Stimulated activated CD8-positive, alpha-beta memory T cell treated with anti-CD3 and anti-CD28 coated beads, Interleukin-12 subunit alpha, Interleukin-12 subunit beta, amount 100 ng/mL, for 24 hours (primary cell): ENCODE measurements at regions not wholly inside any gene's neighbourhood (a gene's known extent, or its start where the extent isn't known, plus 50 kb on each side); places are given as distances from the start of the nearest gene placed in this dataset.

Experiments used
- DNase-seq: peaks from one replicate; pipeline ENCODE4 v3.0.0-alpha.2; 2020; ENCODE audit errors: extremely low read depth

DNA sequence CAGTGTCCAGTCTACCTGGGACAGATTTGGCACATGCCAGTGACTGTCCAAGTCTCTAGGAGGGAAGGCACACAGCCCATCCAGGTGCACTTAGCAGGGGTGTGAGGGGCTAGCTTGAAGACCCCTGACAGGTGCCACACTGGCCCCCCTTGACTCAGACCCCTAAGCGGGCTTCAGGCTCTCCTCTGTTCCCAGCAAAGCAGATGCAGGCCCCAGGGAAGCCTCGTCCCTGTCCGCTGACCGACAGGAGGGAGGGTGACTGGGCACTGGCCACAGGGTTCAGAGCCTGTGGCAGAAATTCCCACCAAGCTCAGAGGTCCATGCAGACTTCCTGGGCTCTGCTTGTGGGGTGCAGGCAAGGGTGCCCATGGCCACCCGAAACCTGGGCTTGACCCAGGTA, 239.8 kb upstream of the MYT1L start:
- DNase-seq, result no peak

DNA sequence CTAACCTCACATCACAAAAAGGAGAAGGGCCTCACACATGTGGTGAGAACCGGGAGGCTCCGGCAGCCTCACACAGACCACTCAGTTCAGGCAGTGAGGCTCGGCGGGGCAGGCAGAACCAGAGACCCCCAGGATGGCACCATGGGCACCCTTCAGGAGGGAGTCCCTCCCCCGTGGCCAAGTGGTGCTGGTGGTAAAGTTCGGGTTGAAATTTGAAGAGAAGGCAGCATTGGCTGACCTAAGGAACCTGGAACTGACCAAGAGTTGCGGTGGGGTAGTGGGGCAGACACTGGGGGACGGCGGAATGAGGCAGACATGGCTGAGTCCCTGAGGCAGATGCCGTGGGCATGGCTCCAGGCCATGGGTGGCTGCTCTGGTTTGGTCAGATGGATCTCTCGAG, 239.3 kb upstream of the MYT1L start:
- DNase-seq, result no peak

GRCh38 chr2:2569836-2570235, 238.8 kb upstream of the MYT1L start:
- DNase-seq, result no peak

DNA sequence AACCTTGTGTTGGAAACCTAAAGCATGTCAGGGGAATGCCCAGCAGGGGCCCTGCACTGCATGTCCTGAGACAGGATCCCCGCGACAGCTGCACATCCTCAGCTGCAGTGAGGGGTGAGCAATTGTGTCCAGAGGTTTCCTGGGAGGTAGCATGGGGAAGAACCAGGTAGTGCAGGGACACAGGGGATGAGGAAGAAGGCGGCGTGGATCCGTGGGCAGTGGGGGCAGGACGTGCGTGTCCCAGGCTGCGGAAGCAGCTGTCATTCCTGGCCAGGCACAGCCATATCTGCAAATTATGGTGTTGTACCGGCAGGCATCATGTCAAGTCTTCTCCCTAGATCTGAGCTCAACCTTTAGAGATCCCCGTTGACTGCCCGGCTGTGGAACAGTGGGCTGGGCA, 238.2 kb upstream of the MYT1L start:
- DNase-seq, result no peak

GRCh38 chr2:2568411-2568810, 237.3 kb upstream of the MYT1L start:
- DNase-seq, result no peak

DNA sequence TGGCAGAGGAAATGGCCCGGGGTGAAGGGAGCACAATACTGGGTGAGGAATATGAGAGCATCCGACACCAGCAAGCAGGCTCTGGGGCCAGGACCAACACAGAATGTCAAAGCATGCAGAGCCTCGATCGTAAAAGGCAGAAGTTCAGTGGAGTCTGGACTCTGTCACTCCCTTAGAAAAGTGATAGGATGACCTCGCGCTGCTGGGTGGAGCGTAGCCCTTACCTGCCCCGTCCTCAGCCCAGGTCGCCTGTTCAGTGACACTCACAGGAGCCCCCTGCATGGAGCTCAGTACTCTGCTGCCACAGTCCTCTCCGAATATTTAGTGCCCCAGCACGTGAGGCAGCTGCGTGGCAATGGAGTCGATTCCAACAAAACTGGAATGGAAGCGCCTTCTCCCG, 236.7 kb upstream of the MYT1L start:
- DNase-seq, result no peak

GRCh38 chr2:2566396-2567323, 235.6 kb upstream of the MYT1L start:
- no peak for DNase-seq

GRCh38 chr2:2565671-2566070, 234.6 kb upstream of the MYT1L start:
- no peak for DNase-seq

DNA sequence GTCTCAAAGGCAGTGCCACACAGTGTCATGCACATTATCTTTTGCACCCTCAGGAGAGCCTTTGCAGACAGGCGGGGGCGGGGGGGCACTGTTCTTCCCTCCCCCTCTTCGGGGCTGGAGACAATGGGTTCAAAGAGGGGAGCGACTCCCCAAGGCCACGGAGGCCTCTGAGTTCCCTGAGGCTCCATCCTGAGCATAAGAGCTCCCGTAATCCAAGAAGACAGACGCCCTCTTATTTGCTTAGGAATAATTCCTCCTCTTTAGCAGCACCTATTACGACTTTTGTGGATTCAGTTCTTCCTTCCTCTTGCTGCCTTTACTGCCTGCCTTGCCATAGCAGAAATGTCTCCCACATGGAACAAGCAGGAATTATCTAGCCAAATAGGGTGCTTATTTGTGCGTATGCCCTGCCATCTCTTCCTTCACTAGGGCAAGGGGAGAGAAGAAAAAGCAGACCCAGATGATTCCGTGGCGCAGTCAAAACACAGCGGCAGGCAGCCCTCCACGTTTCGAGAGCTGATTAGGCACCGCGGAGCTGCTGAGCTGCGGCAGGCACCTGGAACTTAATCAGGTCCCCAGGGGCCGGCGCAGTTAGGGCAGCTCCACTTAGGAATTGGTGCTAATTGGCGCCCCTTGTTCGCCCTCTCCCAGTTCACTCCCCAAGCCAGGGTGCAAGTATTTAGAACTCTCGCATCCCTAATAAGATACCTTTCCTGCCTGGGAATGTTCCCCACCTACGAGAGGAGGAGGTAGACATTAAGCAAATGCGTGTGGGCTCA, 233.4 kb upstream of the MYT1L start:
- DNase-seq, result no peak

DNA sequence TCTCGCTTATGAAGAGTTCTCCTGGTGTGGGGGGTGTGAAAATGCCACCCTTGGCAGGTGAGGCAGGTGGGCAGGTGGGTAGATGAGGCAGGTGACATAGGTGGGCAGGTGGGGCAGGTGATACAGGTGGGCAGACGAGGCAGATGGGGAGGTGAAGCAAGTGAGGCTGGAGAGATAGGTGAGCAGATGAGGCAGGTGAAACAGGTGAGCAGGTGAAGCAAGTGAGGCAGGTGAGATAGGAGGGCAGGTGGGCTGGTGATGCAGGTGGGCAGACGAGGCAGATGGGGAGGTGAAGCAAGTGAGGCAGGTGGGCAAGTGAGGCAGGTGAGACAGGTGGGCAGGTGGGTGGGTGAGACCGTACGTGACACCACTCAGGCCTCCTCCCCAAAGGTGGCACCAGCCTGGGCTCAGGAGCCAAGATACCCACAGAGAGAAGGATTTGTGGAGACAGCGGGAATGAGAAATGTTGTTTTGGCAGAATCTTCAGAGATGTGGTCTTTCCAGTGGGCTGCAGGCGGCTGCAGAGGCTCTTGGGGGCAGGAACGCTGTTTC, 232.3 kb upstream of the MYT1L start:
- DNase-seq, result no peak

DNA sequence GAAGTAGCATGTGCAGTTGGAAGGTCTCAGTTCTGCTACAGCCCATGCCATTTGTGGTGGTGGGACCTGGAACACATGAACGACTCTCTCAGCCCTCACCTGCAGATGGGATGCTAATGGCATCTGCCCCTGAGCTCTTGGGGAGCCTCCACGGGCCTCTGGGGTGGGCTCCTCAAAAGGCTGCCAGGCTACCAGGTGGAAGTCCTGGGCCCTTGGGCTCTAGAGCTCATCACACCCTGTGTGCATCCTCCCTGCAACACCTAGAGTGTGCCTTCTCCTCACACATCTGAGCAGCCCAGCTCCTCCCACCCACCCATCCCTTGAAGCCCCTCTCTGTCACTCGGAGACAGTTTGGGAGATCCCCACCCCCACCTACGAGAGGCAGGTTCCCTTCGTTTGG, 231.8 kb upstream of the MYT1L start:
- no peak for DNase-seq

DNA sequence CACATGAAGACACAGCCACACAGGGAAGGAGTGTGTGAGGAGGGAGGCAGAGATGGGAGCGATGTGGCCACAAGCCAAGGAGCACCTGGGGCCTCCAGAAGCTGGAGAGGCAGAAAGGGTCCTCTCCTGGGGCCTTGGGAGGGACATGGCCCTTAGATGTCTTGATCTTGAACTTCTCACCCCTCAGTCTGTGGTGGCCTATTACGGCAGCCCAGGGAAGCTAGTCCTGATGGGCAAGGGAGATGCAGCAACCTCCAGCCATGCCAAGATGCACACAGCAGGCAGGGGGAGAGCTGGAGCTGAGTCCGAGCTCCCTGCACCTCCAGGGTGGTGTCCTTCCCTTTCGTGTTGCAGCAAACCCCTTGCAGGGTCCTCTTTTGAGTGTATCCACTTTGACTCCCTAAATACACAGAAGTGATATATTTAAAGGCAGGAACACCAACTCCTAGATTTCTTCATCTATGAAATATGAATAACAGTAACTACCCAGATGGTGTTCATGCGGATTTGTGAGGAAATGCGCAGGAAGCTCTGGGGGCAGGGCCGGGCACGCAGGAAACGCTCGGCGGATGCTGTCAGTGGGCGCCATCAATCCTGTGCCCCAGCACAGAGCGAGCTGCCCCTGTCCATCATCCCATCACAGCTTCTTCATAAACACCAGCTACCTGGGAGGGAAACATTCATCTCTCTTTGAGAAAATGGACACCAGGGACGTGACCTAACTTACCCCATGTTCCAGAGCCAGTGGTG, 230.4 kb upstream of the MYT1L start:
- DNase-seq, result no peak

DNA sequence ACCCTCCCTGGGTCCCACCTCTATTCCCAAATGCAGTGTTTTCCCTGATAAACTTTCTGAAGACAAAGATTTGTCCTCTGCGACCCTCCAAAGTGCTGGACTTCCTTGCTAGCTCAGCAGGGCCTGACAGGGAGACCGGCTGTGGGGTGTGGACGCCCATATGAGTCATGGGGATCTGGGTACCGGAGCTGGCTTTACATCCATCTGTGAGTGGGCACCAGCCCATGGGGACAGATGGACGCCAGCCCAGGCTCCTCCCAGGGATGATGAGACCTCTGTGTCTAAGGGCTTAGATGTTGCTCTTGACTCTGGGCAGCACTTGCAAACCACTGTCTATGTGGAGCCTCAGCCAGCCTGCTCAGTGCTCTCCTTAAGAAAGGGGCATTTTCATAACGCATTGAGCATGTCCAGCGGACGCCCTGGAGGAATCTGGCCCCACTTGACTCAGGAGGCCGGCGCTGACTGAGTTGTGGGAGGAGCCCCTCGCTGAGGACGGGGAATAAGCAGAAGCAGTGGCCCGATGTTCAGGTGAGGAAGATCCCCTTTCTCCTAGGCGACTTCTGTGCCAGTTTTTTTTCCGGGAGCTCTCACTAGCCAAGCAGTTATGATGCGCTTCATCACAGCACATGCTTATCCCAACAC, 229.4 kb upstream of the MYT1L start:
- no peak for DNase-seq

DNA sequence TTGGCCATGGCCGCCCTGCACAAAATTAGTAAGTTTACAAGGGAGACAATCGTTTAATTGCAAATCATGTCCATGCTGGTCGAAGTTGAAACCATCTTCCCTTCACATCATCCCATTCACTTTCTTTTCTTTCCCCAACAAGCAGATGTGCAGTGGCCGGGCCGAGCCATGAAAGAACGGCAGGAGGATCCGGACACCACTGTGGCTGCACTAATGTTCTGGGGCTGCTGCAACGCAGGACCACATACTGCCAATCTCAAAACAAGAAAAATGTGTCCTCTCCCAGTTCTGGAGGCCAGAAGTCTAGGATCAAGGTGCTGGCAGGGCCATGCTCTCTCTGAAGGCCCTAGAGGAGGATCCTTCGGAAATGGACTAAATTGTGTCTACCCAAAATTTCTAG, 227.4 kb upstream of the MYT1L start:
- no peak for DNase-seq

DNA sequence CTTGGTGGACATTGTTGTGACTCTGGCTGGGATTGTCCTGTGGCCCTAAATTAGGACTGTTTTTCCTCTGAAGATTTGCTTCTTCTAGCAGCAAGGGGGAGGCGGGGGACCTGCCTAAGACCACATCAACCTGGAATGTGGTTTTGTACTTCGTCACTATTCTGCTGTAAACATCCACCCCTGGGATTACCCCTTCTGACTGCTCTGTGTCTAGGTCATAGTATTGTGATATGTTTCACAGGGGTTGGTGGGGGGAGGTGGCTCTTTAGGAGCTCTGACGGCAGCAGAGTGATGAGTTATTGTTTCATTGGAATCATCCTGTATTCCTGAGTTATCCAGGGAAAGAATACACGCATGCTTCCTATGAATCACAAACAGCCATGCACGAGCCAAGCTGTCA, 226.4 kb upstream of the MYT1L start:
- no peak for DNase-seq

DNA sequence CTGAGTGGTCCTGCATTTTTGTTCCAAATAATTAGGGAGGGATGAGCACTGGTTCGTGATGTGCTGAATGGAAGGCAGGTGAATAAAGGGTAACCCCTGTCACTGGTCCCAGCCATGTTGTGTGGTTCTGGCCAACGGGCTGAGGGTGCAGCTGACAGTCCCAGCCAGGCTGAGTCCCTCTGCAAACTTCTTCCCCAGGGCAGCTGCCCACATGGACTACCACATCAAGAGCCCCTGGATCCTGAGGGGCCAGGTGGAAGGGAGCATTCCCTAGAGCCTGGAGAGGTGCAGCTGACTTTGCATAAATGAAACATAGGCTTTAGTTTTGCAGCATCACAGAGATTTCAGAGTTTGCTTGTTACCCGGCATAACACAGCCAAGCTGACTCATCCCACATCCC, 219.8 kb upstream of the MYT1L start:
- DNase-seq, result no peak

DNA sequence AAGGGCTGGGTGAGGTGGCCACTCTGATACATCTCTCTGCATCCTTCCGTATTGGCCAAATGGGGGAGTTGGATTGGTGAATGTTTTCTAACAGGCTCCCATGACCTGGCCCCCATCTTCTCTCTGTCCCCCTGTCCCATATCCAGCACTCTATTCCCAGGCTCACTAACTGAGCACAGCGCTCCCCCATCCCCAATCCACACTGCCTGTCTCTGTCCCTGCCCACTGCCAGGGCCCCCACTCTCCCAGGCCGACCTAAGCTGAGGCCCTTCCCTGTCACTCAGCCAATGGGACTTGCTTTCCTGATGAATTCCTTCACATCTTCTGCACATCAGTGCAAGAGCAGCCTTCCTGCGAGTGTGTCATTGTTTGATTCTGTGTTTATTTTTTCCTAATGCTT, 216.8 kb upstream of the MYT1L start:
- DNase-seq, result no peak

- no peak for DNase-seq
Observed at GRCh38 chr2:2547451-2547850, 216.4 kb upstream of the MYT1L start.

- no peak for DNase-seq
Observed at GRCh38 chr2:2546046-2546445, 215.0 kb upstream of the MYT1L start.

- DNase-seq, result no peak
Observed at GRCh38 chr2:2542966-2543611, 212.0 kb upstream of the MYT1L start.

- no peak for DNase-seq
Observed at GRCh38 chr2:2542316-2542715, 211.2 kb upstream of the MYT1L start.
